HEK293 (cell line): ENCODE measurements at regions not wholly inside any gene's neighbourhood (a gene's known extent, or its start where the extent isn't known, plus 50 kb on each side); places are given as distances from the start of the nearest gene placed in this dataset.

Source experiments
- CTCF ChIA-PET: fragments of 350-600 bp; formaldehyde crosslinking; extraction: SDS; loops from one replicate; lab custom pipeline; 2021; ENCODE audit warnings: antibody characterized with exemption; lab: Yijun Ruan, JAX
- POLR2A ChIA-PET: fragments of 300-600 bp; formaldehyde crosslinking; extraction: SDS; loops from one replicate; lab custom pipeline; 2020; ENCODE audit warnings: antibody characterized with exemption, inconsistent platforms; lab: Yijun Ruan, JAX
- H3K27ac ChIP-seq: fragments of 200-500 bp; sonication (Bioruptor generic); 2 replicates; pipeline ENCODE4 v1.5.1; 2014; ENCODE audit warnings: low read depth, low read length, control low read depth, inconsistent platforms; ENCODE audit errors: extremely low read depth
- H3K36me3 ChIP-seq, 2 experiments: fragments of 200-500 bp in 1 of 2; sonication (Bioruptor generic) in 1 of 2; 1 replicate in 1 of 2; 2 replicates in 1 of 2; pipeline ENCODE4 v1.5.1; 2014 to 2017; ENCODE audit warnings: inconsistent platforms in 2 of 2, low read length in 2 of 2; ENCODE audit not compliant: control insufficient read depth in 2 of 2, insufficient read depth in 1 of 2
- H3K4me1 ChIP-seq: fragments of 200-500 bp; sonication (Bioruptor generic); 2 replicates; pipeline ENCODE4 v1.5.1; 2014; ENCODE audit warnings: mild to moderate bottlenecking, low read length, inconsistent platforms; ENCODE audit not compliant: control insufficient read depth, insufficient read depth
- H3K4me3 ChIP-seq: 2 replicates; pipeline ENCODE4 v1.5.1; 2011; ENCODE audit warnings: low read depth, mild to moderate bottlenecking, control low read depth, low read length, moderate library complexity
- H3K9me3 ChIP-seq: fragments of 200-500 bp; sonication (Bioruptor generic); 2 replicates; pipeline ENCODE4 v1.5.1; 2014; ENCODE audit warnings: low read depth, low read length, inconsistent platforms; ENCODE audit not compliant: control insufficient read depth, insufficient read depth
- FEZF1 ChIP-seq: fragments of 450-650 bp; formaldehyde crosslinking; IDR thresholded peaks from 2 replicates; pipeline ENCODE4 v1.5.1; 2016; ENCODE audit warnings: missing biosample characterization, missing genetic modification characterization
- KLF9 ChIP-seq: fragments of 450-650 bp; formaldehyde crosslinking; IDR thresholded peaks from 2 replicates; pipeline ENCODE4 v1.5.1; 2016; ENCODE audit warnings: missing biosample characterization, missing genetic modification characterization, low read depth
- SCRT2 ChIP-seq: fragments of 450-650 bp; formaldehyde crosslinking; IDR thresholded peaks from 2 replicates; pipeline ENCODE4 v1.5.1; 2016; ENCODE audit warnings: missing biosample characterization, missing genetic modification characterization
- YY1 ChIP-seq: fragments of 450-650 bp; formaldehyde crosslinking; IDR thresholded peaks from 2 replicates; pipeline ENCODE4 v1.5.1; 2018; ENCODE audit warnings: missing biosample characterization, missing genetic modification characterization
- ZBTB44 ChIP-seq: fragments of 450-650 bp; IDR thresholded peaks from 2 replicates; pipeline ENCODE4 v1.5.1; 2018; ENCODE audit warnings: missing biosample characterization, mild to moderate bottlenecking, missing genetic modification characterization
- ZBTB7A ChIP-seq: fragments of 450-650 bp; formaldehyde crosslinking; IDR thresholded peaks from 2 replicates; pipeline ENCODE4 v1.5.1; 2016; ENCODE audit warnings: low read depth, missing biosample characterization, missing genetic modification characterization
- ZIC2 ChIP-seq: fragments of 450-650 bp; formaldehyde crosslinking; IDR thresholded peaks from 2 replicates; pipeline ENCODE4 v1.5.1; 2016; ENCODE audit warnings: missing biosample characterization, missing genetic modification characterization
- ZNF280D ChIP-seq: fragments of 450-650 bp; formaldehyde crosslinking; IDR thresholded peaks from 2 replicates; pipeline ENCODE4 v1.5.1; 2016; ENCODE audit warnings: missing biosample characterization, missing genetic modification characterization
- ZNF302 ChIP-seq: fragments of 450-650 bp; formaldehyde crosslinking; IDR thresholded peaks from 2 replicates; pipeline ENCODE4 v1.5.1; 2016; ENCODE audit warnings: missing biosample characterization, missing genetic modification characterization, low read depth
- ZNF366 ChIP-seq: fragments of 450-650 bp; formaldehyde crosslinking; conservative IDR thresholded peaks from 2 replicates; pipeline ENCODE4 v1.5.1; 2016; ENCODE audit warnings: missing biosample characterization, missing genetic modification characterization
- ZNF37A ChIP-seq: fragments of 450-650 bp; IDR thresholded peaks from 2 replicates; pipeline ENCODE4 v1.5.1; 2018; ENCODE audit warnings: missing biosample characterization, missing genetic modification characterization
- ZNF513 ChIP-seq: fragments of 450-650 bp; IDR thresholded peaks from 2 replicates; pipeline ENCODE4 v1.5.1; 2018; ENCODE audit warnings: missing biosample characterization, missing genetic modification characterization
- ZNF544 ChIP-seq: fragments of 450-650 bp; formaldehyde crosslinking; IDR thresholded peaks from 2 replicates; pipeline ENCODE4 v1.5.0; 2017; ENCODE audit warnings: missing biosample characterization, missing genetic modification characterization
- ZNF558 ChIP-seq: fragments of 450-650 bp; formaldehyde crosslinking; IDR thresholded peaks from 2 replicates; pipeline ENCODE4 v1.5.1; 2016; ENCODE audit warnings: missing biosample characterization, missing genetic modification characterization
- ZNF560 ChIP-seq: fragments of 450-650 bp; formaldehyde crosslinking; IDR thresholded peaks from 2 replicates; pipeline ENCODE4 v1.5.1; 2017; ENCODE audit warnings: missing biosample characterization, missing genetic modification characterization, borderline replicate concordance
- ZNF596 ChIP-seq: fragments of 450-650 bp; IDR thresholded peaks from 2 replicates; pipeline ENCODE4 v1.5.0; 2018; ENCODE audit warnings: missing biosample characterization, mild to moderate bottlenecking, missing genetic modification characterization, moderate library complexity
- ZNF624 ChIP-seq: fragments of 450-650 bp; formaldehyde crosslinking; IDR thresholded peaks from 2 replicates; pipeline ENCODE4 v1.5.1; 2017; ENCODE audit warnings: missing biosample characterization, missing genetic modification characterization
- ZNF645 ChIP-seq: fragments of 450-650 bp; formaldehyde crosslinking; IDR thresholded peaks from 2 replicates; pipeline ENCODE4; 2016; ENCODE audit warnings: missing biosample characterization, missing genetic modification characterization
- ZNF704 ChIP-seq: fragments of 450-650 bp; formaldehyde crosslinking; IDR thresholded peaks from 2 replicates; pipeline ENCODE4 v1.5.1; 2016; ENCODE audit warnings: missing biosample characterization, missing genetic modification characterization
- ZNF777 ChIP-seq: fragments of 450-650 bp; formaldehyde crosslinking; IDR thresholded peaks from 2 replicates; pipeline ENCODE4 v1.5.1; 2017; ENCODE audit warnings: missing biosample characterization, missing genetic modification characterization, borderline replicate concordance
- ZNF792 ChIP-seq: fragments of 450-650 bp; formaldehyde crosslinking; IDR thresholded peaks from 2 replicates; pipeline ENCODE4 v1.5.1; 2016; ENCODE audit warnings: missing biosample characterization, missing genetic modification characterization
- ZSCAN16 ChIP-seq: fragments of 450-650 bp; formaldehyde crosslinking; IDR thresholded peaks from 2 replicates; pipeline ENCODE4 v1.5.1; 2016; ENCODE audit warnings: missing biosample characterization, missing genetic modification characterization

DNA sequence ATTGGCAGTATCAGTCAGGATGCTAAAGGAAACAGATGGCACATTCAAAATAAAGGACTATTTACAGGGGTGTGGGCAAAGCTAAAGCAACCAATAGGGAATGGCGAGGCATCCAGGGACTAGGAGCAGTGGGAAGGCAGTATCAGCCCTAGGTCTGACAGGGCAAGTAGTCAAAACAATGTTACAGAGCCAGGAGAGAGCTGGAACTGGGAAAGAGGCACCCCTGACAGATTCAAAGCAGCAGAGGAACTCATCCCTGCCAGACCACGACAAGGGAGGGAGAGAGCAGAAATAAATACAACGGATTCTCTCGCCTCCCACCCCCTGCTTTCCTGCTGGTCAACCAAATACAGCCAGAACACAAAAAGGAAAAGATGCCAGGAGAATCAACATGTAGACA is 371.5 kb downstream of the NR2F1-AS1 start:
- Histone ChIP-seq H3K27ac (no peak overlapping the region), H3K36me3 (no peaks in the 10 kb centered on the region), H3K4me3 (no peak overlapping the region), H3K4me1 (no peaks in the 10 kb centered on the region), H3K9me3 (no peaks in the 10 kb centered on the region)
- TF ChIP-seq ZBTB7A (tag by site-specific recombination): no peak
- no peak for TF ChIP-seq ZNF777 (tag by site-specific recombination)
- TF ChIP-seq ZNF37A: no peak
- TF ChIP-seq ZNF645 (tag by site-specific recombination): no peak
- TF ChIP-seq ZNF366: no peak
- TF ChIP-seq ZIC2 (tag by site-specific recombination): no peak
- no peak for TF ChIP-seq ZNF624 (tag by site-specific recombination)
- no peak for TF ChIP-seq ZNF704 (tag by site-specific recombination)
- TF ChIP-seq KLF9 (tag by site-specific recombination): no peak
- TF ChIP-seq ZSCAN16 (tag by site-specific recombination): no peak
- no peak for TF ChIP-seq ZBTB44 (tag by site-specific recombination)
- ChIA-PET CTCF (no interaction called here), POLR2A (no interaction called here)

DNA sequence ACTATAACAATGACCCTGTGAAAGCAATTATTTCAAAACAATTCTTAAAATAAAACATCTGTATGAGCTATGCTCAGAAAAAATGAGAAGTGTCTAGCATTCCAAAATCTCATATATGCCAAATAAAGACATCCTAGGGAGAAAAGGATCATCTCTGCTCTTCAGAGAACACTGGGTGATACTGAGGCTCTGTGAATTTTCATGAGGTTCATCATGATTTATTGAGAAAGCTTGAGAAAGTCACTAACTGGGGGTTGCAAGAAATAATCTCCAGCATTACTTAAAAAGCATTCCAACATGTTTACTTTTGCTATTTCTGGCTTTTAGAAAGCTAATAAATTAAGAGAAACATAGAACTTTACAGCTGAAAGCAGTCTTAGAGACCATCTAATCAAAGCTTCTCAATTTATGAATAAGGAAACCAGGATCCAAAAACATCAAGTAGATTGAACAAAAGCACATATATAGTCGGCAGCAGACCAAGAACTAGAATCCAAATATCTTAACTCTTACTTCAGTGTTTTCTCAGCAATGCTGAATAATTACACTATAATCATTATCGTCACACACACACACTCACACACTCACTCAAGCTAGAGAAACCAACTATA is 372.8 kb downstream of the NR2F1-AS1 start:
- no peaks in the 10 kb centered on the region for H3K9me3 ChIP-seq
- no peak overlapping the region for H3K27ac ChIP-seq
- TF ChIP-seq ZNF560 (tag by site-specific recombination): no peak
- TF ChIP-seq ZNF558 (tag by site-specific recombination): no peak
- no peak for TF ChIP-seq FEZF1 (tag by site-specific recombination)
- no peak for TF ChIP-seq YY1 (tag by site-specific recombination)
- no peak for TF ChIP-seq SCRT2 (tag by site-specific recombination)
- TF ChIP-seq ZNF513: no peak
- no peak for TF ChIP-seq ZNF302
- no peak for TF ChIP-seq ZNF596
- no peak for TF ChIP-seq ZNF280D
- TF ChIP-seq ZNF544 (tag by site-specific recombination): no peak
- TF ChIP-seq ZNF792: no peak
- H3K4me1 ChIP-seq: no peaks in the 10 kb centered on the region
- ChIA-PET POLR2A (no interaction called here), CTCF (no interaction called here)
- no peak overlapping the region for H3K4me3 ChIP-seq
- H3K36me3 ChIP-seq: no peaks in the 10 kb centered on the region
